C4-2B (cell line): ENCODE measurements at regions not wholly inside any gene's neighbourhood (a gene's known extent, or its start where the extent isn't known, plus 50 kb on each side); places are given as distances from the start of the nearest gene placed in this dataset.
"Not testable (repeated sequence)": the region's sequence is repeated elsewhere in the genome, so short reads cannot be mapped to it uniquely, and the experiment has no call there.

Experiments
- H3K27ac ChIP-seq: fragments of 450-650 bp; 2 replicates; pipeline ENCODE4 v1.5.1; 2017
- ZFX ChIP-seq: fragments of 450-650 bp; IDR thresholded peaks from 2 replicates; pipeline ENCODE4 v1.6.1; 2017
- TF ChIP-seq, protein P1 (sequence below): fragments of 450-650 bp; conservative IDR thresholded peaks from 2 replicates; pipeline ENCODE4 v1.5.1; 2017; ENCODE audit warnings: mild to moderate bottlenecking

DNA sequence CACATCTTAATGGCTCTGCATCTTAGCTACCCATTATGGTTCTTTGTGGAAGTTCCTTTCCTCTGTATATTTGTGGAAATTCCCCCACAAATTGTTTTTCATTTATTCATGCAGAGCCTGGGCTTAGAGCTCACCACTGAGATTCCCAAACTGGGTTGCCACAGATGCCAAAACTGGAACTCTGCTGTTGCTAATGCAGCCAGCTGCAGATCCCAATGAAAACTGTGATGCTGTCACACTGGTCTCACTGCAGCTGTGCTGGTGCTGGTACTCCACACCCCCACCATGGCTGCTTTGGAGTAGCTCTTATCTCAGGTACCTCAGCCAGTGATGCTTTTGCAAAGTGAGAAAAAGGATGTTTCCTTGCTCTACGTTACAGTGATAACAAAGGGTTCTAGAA, 87.7 kb downstream of the DCK start:
- H3K27ac ChIP-seq: no peak overlapping the region
- TF ChIP-seq, protein P1, sequence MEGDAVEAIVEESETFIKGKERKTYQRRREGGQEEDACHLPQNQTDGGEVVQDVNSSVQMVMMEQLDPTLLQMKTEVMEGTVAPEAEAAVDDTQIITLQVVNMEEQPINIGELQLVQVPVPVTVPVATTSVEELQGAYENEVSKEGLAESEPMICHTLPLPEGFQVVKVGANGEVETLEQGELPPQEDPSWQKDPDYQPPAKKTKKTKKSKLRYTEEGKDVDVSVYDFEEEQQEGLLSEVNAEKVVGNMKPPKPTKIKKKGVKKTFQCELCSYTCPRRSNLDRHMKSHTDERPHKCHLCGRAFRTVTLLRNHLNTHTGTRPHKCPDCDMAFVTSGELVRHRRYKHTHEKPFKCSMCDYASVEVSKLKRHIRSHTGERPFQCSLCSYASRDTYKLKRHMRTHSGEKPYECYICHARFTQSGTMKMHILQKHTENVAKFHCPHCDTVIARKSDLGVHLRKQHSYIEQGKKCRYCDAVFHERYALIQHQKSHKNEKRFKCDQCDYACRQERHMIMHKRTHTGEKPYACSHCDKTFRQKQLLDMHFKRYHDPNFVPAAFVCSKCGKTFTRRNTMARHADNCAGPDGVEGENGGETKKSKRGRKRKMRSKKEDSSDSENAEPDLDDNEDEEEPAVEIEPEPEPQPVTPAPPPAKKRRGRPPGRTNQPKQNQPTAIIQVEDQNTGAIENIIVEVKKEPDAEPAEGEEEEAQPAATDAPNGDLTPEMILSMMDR: no peak
- TF ChIP-seq ZFX: no peak

DNA sequence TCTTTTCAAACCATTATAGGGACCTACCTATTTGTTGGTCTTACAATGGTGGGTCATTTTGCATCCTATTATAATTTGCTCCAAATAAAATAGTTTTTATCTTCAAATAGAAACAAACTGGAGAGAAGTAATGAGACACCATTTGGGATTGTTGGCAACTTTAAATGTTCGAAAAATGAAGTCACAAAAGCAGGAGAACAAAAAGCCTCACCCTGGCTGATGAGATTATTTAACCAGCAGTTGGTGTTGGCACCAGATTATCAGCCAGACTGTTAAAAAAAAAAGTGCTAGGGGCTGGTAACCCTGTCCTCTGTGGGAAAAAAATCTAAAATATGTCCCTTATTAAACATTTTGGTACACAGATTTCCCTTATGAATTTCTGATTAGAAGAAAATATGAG, 100.3 kb downstream of the DCK start:
- TF ChIP-seq, protein P1: no peak
- TF ChIP-seq ZFX: no peak
- no peak overlapping the region for H3K27ac ChIP-seq

DNA sequence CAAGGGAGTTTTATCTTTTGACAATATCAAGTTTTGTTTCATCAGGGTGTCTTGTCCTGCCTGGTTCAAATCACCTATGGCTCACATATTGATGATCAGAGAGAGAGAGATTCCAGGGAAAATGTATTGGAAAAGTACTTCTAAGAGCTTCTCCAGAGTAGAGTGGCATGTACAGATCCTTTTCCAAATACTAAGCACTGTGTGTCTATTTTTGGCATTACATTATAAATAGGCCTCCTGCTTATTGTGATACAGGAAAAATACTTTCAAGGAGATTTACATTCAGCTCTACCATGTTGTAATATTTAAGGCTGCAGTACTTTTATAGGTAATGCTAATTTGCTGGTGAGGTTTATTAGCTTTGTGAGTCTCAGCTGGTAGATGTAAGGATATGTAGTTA, 100.8 kb downstream of the DCK start:
- H3K27ac ChIP-seq: no peak overlapping the region
- TF ChIP-seq ZFX: no peak
- TF ChIP-seq, protein P1: no peak

DNA sequence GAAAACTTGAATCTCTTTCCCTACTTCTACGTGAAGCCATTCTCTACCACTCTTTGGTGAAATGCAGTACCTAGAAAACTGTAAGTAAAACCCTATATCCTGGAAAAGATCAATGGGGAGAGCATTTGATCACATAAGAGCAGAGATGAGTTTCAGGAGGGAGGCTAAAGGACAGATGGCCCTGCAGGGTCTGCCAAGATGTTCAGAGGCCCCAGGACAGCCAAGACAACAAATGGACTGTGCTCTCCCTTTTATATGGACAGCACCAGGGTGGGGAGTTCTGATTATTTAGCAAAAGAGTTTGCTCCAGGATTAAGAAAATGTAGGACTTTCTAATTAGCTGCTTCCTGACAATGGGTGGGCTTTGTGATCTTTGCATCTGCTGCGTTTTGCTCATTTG, 101.7 kb downstream of the DCK start:
- no peak overlapping the region for H3K27ac ChIP-seq
- TF ChIP-seq, protein P1: no peak
- TF ChIP-seq ZFX: no peak

DNA sequence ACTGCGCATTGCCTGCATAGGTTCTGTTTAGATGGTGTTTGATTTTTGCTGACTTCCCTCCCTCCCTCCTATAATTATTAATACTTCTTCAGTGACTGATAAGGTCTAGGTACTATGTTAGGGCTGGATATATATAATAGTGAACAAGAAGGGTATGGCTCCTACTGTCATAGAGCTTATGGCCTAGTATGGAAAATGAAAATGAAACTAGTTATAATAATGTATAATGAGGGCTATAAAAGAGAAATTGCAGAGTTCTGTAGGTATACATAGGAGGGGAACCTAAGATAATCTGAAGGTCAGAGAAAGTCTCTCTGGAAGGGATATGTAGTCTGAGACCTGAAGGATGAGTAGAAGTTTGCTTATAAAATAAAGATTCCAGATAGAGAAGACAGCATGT, 102.1 kb downstream of the DCK start:
- TF ChIP-seq, protein P1: no peak
- no peak for TF ChIP-seq ZFX
- no peak overlapping the region for H3K27ac ChIP-seq

DNA sequence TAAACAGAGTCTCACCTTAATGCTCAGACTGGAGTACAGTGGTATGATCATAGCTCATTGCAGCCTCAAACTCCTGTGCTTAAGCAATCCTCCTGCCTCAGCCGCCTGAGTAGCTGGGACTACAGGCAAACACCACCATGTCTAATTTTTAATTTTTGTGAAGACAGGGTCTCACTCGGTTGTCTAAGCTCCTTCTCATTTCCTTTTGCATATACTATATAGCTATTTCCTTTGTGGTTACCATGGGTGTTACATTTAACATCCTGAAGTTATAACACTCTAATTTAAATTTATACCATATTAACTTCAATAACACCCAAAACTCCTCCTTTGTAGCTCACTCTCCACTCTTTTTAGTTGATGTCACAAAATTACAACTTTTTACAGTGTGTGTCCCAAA, 114.3 kb downstream of the DCK start:
- H3K27ac ChIP-seq: no peak overlapping the region
- TF ChIP-seq, protein P1: no peak
- no peak for TF ChIP-seq ZFX

DNA sequence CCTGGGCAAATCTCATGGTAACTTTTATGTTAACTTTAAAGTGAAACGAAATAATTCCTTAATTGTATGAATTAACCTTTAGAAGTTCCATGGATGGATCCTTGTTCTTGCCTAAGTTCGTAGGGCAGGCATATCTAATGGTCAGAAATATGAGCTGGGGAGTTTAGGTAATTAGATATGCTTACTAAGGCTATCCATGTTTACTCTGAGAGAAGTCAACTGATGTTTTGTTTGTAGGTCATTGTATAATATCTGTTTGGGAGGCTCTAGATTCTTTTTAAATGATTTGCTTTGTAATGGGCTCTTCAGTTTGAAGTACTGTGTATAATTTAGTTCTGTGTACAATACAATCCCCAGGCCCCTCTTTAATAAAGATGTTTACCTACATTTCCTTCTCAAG, 117.0 kb downstream of the DCK start:
- no peak overlapping the region for H3K27ac ChIP-seq
- TF ChIP-seq ZFX: no peak

DNA sequence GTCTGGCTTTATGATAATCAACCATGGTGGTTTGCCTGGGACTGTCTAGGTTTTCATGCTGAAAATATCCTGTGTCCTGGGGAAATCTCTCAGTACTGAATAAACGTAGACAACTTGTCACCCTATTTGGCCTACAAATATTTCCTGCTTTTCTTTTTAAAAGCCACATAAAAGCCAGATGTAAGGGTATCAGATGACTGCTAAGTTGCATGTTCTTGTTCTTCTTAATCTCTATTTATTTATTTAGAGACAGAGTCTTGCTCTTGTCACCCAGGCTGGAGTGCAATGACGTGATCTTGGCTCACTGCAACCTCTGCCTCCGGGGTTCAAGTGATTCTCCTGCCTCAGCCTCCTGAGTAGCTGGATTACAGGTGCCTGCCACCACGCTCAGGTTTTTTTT, 117.7 kb downstream of the DCK start:
- not testable (repeated sequence) for H3K27ac ChIP-seq

DNA sequence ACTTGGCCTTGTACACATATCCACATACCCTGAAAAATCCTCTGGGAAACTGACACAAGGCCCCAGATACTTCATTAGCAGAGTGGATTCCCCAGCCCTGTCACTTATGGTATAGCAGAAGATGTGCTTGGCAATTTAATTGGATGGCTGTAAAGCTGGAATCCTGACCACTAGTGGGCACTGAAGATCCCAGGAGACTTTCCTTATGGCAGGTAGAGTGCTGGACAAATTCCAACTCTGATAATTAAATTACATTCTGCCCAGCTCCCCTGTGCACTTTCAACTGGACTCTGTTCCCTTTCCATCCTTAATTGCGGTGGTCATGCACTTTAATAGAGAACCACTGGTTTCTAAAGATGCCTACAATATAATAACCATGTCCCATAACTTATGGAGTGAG, 119.8 kb downstream of the DCK start:
- TF ChIP-seq, protein P1: peak; percentile 64
- no peak for TF ChIP-seq ZFX
- no peak overlapping the region for H3K27ac ChIP-seq
